GM23338 (cell line): ENCODE measurements at regions not wholly inside any gene's neighbourhood (a gene's known extent, or its start where the extent isn't known, plus 50 kb on each side); places are given as distances from the start of the nearest gene placed in this dataset.

ENCODE experiments used
- CREB1 ChIP-seq: fragments of 250-450 bp; sonication (Bioruptor Pico); IDR thresholded peaks from 2 replicates; pipeline ENCODE4 v1.5.0; 2020; ENCODE audit warnings: low read depth, mild to moderate bottlenecking, moderate library complexity
- CTCF ChIP-seq, 2 experiments: fragments of 200-600 bp in 1 of 2; sonication (generic) in 1 of 2; conservative IDR thresholded peaks; 2 replicates each; pipeline versions ENCODE4 v1.5.1 to v1.6.1; 2016 to 2017; ENCODE audit warnings: antibody characterized with exemption in 2 of 2, low read depth in 2 of 2, mild to moderate bottlenecking in 2 of 2, moderate library complexity in 1 of 2
- EZH2 ChIP-seq: fragments of 200-600 bp; sonication (generic); IDR thresholded peaks from one replicate; pipeline ENCODE4 v1.8.0; 2017; ENCODE audit warnings: antibody characterized with exemption, mild to moderate bottlenecking, low read depth; ENCODE audit not compliant: unreplicated experiment
- EZH2phosphoT487 ChIP-seq: fragments of 200-600 bp; sonication (generic); IDR thresholded peaks from one replicate; pipeline ENCODE4 v1.8.1; 2018; ENCODE audit warnings: antibody characterized with exemption; ENCODE audit not compliant: unreplicated experiment
- JUNB ChIP-seq: IDR thresholded peaks from one replicate; pipeline ENCODE4 v1.6.1; 2016; ENCODE audit warnings: antibody characterized with exemption; ENCODE audit not compliant: unreplicated experiment
- NANOG ChIP-seq: IDR thresholded peaks from 2 replicates; pipeline ENCODE4 v1.6.1; 2016; ENCODE audit warnings: antibody characterized with exemption, borderline replicate concordance
- POLR2AphosphoS5 ChIP-seq: IDR thresholded peaks from 2 replicates; pipeline ENCODE4 v1.6.1; 2016; ENCODE audit warnings: antibody characterized with exemption, low read depth
- REST ChIP-seq: IDR thresholded peaks from one replicate; pipeline ENCODE4 v1.6.1; 2018; ENCODE audit warnings: antibody characterized with exemption; ENCODE audit not compliant: unreplicated experiment
- STAT1 ChIP-seq: IDR thresholded peaks from one replicate; pipeline ENCODE4 v1.6.1; 2016; ENCODE audit warnings: antibody characterized with exemption; ENCODE audit not compliant: unreplicated experiment
- ZNF114 ChIP-seq: fragments of 250-450 bp; sonication (Bioruptor Pico); IDR thresholded peaks from 2 replicates; pipeline ENCODE4 v1.5.0; 2020; ENCODE audit warnings: mild to moderate bottlenecking, moderate library complexity
- ZNF331 ChIP-seq: fragments of 250-450 bp; sonication (Bioruptor Pico); IDR thresholded peaks from 2 replicates; pipeline ENCODE4 v1.5.0; 2020; ENCODE audit warnings: low read depth, mild to moderate bottlenecking, moderate library complexity
- ZNF462 ChIP-seq: fragments of 250-450 bp; sonication (Bioruptor Pico); IDR thresholded peaks from 2 replicates; pipeline ENCODE4 v1.5.0; 2020; ENCODE audit warnings: mild to moderate bottlenecking, moderate library complexity

GRCh38 chr2:20143263-20143662 lies 81.7 kb downstream of the SDC1 start:
- TF ChIP-seq CTCF (conservative IDR thresholded peaks at IDR 0.05; ENCODE audit: low read depth in 2 of 2), result no peak
- no peak for TF ChIP-seq CREB1 (CRISPR knock-in tag)
- no peak for TF ChIP-seq POLR2AphosphoS5
- no peak for TF ChIP-seq EZH2
- TF ChIP-seq EZH2phosphoT487, result no peak
- no peak for TF ChIP-seq JUNB
- TF ChIP-seq REST, result no peak
- TF ChIP-seq ZNF331 (CRISPR knock-in tag), result no peak
- TF ChIP-seq ZNF114, result no peak
- no peak for TF ChIP-seq STAT1
- TF ChIP-seq NANOG, result no peak
- TF ChIP-seq ZNF462 (CRISPR knock-in tag), result no peak
